HG02840 (cell line): ENCODE measurements at regions not wholly inside any gene's neighbourhood (a gene's known extent, or its start where the extent isn't known, plus 50 kb on each side); places are given as distances from the start of the nearest gene placed in this dataset.
"Not testable (repeated sequence)": the region's sequence is repeated elsewhere in the genome, so short reads cannot be mapped to it uniquely, and the experiment has no call there.

ENCODE experiments used
- ATAC-seq: cut with Tn5 transposase; IDR thresholded peaks from one replicate; pipeline ENCODE4 v1.9.1; 2021; ENCODE audit warnings: mild to moderate bottlenecking, moderate library complexity, moderate number of reproducible peaks; ENCODE audit not compliant: unreplicated experiment, low FRiP score

DNA sequence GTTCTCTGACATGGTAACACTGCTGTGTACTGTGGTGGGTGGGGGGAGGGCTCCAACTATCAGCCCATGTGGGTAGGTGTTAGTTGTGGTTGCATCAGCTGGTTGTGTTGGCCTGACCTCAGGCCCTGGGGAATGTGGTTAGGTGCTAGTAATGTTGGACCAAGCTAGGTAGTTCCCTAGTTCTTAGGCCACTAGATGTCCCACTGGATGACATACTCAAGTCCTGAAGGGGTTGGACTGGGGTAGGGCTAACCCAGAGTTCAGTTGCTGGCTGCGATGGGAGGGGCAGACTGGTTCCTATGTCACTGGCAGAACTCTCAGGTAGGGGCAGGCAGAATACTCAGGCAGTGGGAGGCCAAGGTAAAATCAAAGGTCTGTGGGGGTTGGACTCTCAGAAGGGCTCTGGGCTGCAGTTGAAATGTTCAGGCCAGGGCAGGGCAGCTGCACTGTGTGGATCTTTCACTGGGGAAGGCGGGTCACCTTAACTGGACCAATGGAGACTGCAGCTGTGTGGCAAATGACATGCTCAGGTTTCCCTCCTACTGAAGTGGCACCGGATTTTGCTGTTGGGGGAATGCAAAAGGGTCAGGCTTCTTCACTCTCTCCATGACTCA, 870.7 kb downstream of the LRRIQ3 start:
- ATAC-seq, result no peak

DNA sequence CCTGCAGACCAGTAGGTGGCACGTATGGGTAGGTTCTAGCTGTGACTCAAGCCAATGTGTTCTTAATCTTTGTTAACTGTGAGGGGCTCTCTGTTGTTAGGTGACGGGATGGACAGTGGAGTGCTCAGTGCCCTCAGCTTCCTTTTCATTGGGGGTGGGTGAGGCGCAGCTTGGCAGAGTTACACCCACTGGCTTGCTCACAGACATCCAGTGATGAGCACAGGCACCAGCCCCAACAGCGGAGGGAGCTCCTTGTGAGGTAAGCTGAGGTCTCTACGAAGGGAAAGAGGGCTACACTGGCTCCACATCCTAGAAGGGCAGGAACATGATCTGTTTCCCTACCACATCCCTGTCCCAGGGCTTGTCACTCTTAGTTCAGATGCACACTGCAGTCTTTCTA, 871.3 kb downstream of the LRRIQ3 start:
- no peak for ATAC-seq

DNA sequence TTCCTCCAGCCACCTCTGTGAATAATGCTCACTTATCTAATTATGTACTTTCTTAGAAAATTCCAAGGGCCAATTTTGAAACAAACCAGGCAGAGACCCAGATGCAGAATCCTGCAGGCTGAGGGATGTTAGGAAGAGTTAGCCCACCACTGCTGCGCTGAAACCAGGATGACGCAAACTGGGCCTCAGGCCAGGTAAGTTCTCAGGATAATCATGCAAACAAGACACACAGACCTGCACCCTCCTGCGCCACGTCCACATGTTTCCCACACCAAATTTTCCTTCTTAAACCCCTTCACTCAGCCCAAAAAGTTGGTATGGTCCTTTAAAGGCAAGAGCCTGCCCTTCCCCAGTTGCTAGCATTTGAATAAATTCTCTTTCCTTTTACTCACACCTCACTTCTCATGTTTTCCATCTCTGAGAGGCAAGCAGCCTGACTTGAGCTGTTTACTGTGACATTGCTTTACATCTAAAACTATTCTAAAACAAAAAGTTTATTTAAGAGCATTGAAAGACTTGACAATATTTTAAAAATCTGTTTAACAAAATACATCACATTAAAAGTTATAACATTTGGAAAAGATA, 887.1 kb downstream of the LRRIQ3 start:
- ATAC-seq, result no peak

DNA sequence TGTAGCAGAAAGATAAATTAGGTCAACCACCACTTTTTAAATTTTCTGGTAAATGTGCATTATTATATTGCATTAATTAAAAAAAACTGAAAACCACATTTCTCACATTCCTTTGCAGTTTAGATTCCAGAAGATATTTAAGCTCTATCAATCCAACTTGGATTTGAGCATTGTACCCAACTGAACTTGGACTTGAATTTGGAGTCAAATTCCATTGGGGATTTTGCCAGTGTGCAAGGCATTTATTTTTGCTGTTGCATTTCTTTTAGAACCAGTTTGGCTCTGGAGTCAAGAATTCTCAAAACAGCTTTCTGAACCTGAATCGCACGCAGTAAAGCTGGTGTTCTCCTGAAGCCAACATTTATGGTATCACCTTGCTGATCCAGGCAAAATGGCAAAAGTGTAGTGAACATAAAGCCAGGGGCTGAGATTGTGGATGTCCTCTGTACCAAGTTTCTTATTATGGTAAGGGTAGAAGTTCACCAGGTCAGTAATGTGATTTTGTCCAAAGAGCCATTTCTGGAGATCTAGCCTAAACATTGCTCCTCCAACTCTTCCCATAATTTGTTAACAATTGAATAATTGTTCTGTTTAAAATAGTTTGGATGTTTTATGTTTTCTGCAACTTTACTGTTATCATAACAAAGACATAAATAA, 890.9 kb downstream of the LRRIQ3 start:
- ATAC-seq, result no peak

DNA sequence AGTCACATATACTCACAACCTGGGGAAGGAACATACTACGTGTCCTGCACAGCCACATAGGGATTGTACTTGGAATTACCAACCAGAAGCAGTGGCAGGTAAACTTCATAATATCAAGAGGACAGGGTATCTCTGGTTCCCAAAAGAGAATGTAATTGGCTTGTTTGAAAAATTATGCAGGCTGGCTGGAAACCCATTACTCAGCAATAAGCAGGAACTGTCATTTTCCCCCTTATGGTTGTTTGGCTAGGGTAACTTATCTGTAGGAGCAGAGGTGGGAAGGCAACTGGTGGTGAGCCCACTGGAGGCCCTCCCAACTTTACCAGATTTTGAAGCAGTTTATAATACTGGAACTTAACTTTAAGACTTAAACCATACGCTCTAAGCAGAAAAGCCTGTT, 924.1 kb downstream of the LRRIQ3 start:
- no peak for ATAC-seq

DNA sequence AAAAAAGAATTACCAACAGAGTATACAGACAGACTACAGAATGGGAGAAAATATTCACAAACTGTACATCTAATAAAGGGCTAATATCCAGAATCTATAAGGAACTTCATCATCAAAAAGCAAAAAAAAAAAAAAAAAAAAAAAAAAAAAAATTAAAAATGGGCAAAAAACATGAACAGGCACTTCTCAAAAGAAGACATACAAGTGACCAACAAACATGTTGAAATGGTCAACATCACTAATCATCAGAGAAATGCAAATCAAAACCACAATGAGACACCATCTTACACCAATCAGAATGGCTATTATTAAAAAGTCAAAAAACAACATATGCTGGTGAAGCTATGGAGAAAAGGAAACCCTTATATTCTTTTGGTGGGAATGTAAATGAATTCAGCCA, 952.8 kb downstream of the LRRIQ3 start:
- not testable (repeated sequence) for ATAC-seq

DNA sequence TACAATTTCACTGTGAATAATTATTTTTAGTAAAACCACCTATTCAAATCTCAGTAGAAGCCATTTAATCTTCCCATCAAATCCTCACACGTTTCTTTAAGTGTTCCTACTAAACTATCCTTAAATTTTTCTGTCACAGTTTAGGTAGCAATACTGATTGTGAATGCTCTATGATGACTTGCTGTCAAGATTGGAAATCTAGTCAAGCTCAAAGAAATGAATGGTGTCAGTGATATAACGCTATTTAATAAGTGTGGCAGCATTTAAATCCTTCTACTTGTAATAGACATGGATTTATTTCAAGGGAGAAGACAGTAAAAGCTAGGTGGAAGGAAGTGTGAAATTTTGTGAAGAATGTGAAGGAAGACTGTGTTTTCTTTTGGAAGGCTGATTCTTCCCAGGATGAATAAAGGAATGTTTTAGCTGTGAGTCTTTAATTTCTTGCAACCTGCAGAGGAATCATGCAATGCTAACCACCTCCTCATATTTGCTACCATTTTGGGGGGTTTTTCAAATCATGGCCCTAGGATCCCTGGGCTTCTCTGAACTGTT, 936.7 kb upstream of the NEGR1 start:
- no peak for ATAC-seq

DNA sequence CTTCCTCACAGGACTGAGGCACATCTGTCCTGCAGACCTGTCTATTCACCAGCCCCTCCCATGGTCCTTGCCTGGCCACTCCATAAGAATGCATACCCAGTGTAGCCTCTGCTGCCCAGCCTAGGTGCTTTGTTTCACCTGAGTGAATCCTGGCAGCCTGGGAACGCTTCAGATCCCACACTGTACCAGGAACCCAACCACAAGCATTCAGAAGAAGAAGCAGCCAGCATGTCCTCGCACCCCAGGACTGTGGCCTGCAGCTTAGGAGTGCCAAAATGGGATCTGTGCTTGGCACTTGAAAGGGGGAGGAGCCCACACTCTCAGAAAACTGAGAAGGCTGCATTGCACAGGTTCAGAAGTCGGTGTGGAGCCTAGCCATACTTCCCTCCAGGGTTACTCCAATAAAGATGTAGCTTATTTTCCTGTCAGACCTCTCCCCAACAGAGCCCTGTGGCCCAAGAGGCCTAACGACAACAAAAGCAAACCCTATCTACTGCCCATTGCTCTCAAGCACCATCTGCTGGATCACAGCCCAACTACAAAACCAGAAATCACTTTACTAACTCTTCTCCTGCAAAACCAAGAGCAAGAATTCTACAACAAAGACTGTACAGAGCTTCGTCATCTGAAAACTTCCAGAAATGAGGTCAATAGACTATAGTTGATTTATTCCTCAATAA, 923.1 kb upstream of the NEGR1 start:
- ATAC-seq, result no peak

DNA sequence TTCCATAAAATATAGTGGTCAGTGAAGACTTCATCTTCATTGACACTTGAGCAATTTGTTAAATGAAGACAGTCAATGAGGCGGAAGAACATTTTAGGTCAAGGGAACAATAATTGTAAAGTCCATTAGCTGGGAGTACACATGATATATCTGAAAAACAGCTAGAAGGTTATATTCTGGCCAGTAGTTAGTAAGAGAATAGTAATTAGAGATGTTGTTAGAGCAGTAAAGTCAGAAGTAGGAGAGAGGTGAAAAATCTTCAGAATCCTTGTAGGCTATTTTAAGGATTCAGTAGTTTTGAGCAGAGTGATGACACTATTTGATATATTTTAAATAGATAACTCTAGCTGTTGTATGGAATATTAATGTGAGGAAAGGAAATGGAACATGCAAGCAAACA, 915.6 kb upstream of the NEGR1 start:
- ATAC-seq, result no peak

DNA sequence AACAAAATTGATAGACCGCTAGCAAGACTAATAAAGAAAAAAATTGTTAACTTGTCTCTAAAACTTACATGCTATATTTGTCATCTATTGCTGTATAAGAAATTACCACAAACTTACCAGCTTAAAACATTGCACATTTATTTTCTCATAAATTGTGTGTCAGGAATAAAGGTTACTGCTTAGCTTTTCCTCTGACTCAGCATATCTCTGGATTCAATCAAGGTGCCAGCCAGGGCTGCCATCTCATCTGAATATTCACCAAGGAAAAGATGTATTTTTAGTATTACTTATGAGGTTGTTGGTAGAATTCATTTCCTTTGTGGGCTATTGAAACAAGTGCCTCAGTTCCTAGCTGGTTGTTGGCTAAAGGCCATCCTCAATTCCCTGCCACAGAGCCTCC, 912.6 kb upstream of the NEGR1 start:
- ATAC-seq, result no peak

DNA sequence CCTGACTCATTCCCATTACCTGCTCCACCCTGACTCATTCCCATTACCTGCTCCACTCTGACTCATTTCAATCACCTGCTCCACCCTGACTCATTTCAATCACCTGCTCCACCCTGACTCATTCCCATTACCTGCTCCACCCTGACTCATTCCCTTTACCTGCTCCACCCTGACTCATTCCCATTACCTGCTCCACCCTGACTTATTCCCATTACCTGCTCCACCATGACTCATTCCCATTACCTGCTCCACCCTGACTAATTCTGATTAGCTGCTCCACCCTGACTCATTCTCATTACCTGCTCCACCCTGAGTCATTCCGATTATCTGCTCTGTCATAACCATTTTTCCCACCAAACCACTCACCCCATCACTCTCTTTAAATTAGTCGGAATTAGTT, 901.2 kb upstream of the NEGR1 start:
- not testable (repeated sequence) for ATAC-seq

DNA sequence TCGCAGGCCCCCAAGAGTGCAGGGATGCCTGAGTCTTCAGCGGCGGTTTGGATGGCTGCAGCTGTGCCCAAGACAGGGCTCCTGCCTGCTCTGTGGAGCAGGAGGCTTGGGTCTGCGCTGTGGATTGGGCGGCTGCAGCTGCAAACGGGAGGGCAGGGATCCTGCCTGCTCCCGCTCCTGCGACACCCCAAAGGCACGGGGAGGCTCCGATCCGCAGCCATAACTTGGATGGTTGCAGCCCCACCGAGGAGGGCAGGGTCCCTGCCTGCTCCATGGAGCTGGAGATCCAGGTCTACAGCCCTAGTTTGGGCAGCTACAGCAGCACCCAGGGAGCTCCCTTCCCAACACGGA, 898.8 kb upstream of the NEGR1 start:
- ATAC-seq, result no peak

DNA sequence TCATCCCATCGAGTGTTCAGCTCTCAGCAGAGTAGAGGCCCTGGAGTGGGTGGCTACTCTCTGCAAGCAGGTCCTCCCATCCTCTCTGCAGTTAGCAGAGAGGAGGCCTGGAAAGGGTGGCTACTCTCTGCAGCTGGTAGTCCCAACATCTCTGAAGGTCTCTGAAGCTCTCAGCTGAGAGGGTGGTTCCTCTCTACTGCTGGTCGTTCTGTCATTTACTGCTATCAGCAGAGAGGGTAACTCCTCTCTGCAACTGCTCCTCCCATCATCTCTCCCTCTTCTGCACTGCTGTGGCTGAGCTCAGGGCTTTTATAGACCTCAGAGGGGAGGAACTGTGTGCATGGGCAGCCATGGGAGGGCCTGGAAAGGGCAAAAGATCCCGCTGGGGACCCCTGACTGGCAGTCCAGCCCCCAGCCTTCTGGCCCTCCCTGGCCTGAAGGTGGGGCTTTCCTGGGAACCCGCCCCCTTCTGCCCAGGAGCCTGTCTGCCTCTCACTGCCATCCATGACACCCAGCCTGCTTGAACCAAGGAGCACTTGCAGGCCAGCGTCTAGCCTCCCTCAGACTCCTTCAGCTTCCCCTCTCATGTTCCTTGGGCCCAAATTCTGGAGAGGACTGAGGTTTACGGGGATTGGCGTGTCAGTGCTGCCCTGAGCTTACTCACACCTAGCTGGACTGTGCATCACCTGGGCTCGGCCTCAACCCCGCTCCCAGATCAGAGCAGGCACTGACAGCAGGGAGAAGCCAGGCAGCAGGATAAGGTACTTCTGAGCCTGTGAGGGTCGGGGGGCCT, 898.3 kb upstream of the NEGR1 start:
- ATAC-seq, result no peak

DNA sequence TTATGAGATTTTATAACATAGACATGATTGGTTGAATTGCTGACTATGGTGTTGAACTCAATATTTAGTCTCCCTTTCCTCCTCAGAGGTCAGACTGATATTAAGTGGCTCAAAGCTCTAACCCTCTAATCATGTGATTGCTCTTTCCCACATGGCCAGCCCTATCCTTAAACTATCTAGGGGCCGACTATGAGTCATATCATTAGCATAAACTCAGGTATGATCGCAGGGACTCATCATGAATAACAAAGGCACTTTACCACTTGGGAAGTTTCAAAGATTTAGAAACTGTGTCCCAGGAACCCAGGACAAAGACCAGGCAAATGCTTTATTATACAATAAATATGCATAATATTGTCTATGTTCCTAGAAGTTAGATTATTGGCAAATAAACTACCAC, 894.6 kb upstream of the NEGR1 start:
- ATAC-seq, result no peak

DNA sequence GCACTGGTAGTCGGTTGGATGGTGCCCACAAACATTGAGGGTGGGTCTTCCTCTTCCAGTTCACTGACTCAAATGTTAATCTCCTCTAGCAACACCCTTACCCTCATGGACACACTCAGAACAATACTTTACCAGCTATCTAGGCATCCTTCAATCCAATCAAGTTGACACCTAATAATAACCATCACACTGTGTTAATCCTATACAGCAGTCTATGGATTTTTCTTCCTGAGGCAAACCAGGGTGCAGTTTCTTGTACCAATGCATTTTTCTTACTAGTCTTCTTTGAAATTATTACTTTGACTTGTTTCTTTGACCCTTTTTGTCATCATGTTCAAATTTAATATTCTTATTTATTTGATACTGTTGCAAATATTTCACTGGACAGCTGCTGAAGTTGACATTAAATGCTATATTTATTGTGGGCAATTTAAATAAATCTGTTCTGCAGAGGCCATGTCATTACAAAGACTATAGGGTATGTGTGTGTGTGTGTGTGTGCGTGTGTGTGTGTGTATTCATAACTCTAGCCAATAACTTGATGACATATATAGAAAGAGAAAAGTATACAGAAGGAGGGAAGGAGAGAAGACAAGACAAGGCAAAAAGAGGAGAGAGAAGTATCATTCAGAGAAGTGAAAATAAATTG, 884.8 kb upstream of the NEGR1 start:
- no peak for ATAC-seq

DNA sequence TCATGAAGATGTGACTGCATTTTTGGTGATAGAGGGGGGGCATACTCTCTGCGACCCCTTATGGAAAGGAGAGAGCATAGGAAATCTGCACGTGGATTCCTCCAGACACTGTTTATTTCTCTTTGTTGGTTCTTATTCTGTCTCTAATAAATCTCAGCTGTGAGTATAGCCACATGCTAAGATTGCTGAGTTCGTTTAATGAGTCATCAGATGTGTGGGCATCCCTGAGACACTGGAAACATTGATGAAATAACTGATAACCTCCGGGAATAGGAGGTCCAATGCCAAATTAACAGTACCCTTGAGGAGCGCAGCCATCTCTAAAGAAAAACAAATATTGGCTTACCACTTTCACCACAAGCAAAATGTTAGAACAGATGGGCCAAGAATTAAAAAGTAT, 880.2 kb upstream of the NEGR1 start:
- no peak for ATAC-seq

DNA sequence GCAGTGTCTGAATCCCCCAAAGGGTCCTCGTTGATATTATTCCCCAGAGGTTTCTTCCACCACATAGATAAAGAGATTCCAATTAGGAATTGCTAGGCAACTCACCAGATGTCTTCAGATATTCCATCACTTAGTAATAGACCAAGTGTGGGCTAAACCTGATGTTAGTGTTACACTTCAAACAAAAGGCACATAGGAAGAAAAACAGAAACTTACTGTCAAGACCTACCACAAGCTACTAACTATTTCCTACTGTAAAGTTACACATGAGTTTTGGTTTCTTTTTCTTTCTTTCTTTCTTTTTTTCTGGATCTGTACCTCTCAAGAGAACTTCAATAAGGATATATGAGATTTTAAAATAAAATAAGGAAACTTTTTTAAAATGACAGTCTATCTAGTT, 879.1 kb upstream of the NEGR1 start:
- ATAC-seq, result no peak

DNA sequence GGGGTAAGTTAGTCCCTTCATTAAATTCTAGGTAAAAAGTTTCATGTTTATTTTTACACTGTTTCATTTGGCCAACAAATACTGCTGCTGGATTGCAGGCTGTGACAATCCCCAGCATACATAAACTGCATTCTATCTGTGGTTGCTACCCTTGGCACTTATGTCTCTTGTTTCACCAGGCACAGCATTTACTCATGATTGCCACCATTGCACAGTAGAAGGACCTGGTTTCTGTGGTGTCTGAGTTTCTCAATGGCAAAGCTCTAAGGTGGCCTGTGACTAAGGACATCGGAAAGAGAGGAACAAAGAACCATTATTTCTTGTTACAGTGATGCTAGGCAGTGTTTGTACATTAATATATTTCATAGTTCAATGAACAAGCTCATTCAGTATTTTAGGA, 878.4 kb upstream of the NEGR1 start:
- ATAC-seq, result no peak

DNA sequence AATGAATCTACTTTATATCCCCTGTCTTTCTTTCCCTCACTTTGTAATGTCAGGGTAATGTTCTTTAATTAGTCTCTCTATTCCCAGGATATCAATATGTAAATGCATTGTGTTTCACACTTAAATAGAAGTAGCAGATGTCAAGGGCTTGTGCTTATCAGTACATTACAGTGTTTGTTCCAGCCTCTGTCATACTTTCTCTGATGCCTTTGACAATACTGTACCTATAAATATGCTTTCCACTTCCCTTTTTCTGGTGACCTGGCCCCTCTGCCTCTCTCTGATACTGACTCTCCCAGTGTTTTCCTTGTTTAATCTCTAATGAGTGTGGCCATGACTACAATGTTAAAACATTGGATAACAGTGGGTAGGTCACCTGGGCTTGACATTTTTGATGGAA, 862.0 kb upstream of the NEGR1 start:
- ATAC-seq, result no peak

DNA sequence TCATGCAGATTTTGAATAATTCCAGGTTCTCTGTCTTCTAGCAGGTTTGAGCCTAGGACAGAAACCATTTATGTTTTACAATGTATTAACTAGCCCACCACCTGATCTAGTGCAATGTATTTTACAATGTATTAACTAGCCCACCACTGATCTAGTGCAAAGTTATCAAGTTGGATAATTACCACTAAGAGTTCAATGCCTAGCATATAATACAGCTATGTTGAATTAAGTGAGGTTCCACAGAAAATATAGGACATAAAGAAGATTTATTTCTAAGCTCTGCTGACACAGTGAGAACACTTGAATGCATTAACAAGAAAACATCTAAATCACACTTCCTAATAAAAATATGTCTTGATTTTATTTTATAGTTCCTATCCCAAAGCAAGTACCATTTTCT, 854.6 kb upstream of the NEGR1 start:
- ATAC-seq, result no peak
